HTR-8/SVneo (cell line): ENCODE measurements at regions not wholly inside any gene's neighbourhood (a gene's known extent, or its start where the extent isn't known, plus 50 kb on each side); places are given as distances from the start of the nearest gene placed in this dataset.
A peak's percentile ranks its signal among the peaks of the same experiment; 100 is the strongest.
"Not testable (repeated sequence)": the region's sequence is repeated elsewhere in the genome, so short reads cannot be mapped to it uniquely, and the experiment has no call there.

ENCODE experiments used
- DNase-seq: peaks from one replicate; pipeline ENCODE4 v3.0.0; 2011; ENCODE audit warnings: low spot score, mixed read lengths; ENCODE audit not compliant: insufficient read length
- FAIRE-seq: peaks from 2 replicates; lab custom pipeline; 2011; peaks lifted over from hg19 to GRCh38; lab: Jason Lieb, UNC

DNA sequence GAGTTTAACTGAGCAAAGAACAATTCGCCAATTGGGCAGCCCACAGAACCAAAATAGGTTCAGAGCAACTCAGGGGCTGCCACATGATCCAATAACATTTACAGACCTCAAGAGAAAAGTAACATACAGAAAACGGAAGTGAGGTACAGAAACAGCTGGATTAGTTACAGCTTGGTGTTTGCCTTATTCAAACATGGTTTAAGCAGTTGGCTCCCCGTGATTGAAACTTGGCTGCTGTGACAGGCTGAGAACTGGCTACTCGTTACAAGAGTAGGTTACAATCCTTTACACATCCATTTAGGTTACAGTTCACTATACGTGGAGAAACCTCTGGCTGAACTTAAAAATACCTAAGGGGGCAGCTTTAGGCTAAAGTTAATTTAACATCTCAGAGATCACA, 673.1 kb upstream of the PHF14 start:
- no peak for FAIRE-seq
- DNase-seq: no peak

DNA sequence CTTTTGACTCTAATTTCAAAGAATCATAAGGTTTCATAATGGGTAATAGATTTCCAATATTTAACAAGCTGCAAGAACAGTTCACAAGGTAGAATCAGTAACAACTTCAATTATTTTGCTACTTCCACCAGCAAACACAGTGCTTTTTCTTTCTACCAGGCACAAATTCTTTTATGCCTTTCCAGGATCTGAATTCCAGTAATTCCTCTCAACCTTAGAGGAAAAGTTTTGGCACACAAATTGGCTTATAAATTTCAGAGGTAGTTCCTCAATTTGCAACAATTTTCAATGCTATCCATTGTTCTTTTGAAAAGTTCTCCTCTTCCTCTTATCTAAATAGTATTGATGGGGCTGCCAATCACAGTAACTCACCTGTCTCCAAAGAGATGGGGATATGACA, 665.4 kb upstream of the PHF14 start:
- DNase-seq (no peak), FAIRE-seq (no peak)

DNA sequence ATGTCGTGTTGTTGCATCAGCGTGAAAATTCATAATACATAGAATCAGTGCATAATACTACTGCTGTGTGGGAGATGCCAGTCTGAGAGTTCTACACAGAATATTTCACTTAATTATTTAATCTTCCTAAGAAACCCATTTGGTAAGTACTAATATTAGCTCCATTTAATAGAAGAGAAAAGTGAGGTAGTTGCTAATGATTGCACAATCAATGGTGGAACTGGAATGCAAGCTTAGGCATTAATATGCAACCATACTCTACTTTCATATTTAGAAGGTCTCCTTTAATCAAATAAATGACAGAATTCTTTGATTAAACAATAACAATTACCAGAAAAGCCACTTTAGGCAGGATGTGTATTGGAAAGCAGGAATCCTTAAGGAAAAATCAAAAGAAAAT, 660.7 kb upstream of the PHF14 start:
- FAIRE-seq (no peak), DNase-seq (no peak)

DNA sequence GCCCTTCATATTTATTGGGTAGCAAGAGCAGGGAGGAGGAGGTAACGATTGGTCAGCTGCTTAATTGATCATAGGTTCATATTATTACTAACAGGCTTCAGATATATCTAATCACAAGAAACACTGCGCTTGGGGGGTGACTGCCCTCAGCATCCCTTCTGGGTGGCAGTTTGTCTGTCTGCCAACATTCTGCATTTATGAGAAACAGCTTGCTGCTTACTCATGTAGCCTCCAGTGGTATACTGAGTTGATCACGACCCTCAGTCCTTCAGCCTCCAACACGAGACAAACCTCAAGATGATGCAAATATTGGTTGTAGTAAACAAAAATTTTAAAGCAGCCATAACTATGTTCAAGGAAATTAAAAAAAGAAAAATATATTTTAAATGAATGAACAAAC, 657.8 kb upstream of the PHF14 start:
- FAIRE-seq (no peak), DNase-seq (no peak)

DNA sequence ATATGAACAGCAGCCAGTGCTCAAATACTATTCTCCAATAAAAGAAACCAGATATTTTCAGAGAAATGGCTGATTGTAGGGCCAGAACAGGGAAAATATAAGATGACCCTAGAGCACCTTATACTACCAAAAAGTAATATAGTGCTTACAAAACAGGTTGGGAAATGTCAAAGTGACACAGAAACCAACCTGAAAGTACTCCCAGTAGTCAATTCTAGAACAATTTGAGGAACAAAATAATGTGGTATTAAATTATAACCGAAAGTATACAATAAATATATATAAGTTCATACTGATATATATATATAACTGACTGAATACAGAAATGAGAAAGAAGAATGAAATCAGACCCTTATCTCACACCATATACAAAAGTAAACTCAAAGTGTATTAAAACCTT, 657.2 kb upstream of the PHF14 start:
- FAIRE-seq (no peak), DNase-seq (no peak)

DNA sequence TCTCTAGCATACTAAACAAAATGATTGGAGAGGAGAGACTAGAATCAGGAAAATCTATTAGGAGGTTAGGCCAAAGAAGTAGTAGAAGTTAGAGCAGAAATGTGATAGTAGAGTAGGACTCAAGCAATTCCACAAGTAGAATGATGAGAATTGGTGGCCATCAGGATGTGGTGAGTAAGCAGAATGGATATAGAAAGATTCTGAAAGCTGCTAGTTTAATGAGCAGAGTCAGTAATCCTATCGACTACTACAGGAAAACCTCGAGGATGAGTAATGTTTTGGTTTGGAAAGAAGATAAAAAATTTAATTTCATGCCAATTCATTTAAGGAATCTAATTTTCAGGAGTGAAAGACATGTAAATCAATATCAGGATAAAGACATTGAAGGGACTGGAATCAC, 648.3 kb upstream of the PHF14 start:
- FAIRE-seq (no peak), DNase-seq (no peak)

DNA sequence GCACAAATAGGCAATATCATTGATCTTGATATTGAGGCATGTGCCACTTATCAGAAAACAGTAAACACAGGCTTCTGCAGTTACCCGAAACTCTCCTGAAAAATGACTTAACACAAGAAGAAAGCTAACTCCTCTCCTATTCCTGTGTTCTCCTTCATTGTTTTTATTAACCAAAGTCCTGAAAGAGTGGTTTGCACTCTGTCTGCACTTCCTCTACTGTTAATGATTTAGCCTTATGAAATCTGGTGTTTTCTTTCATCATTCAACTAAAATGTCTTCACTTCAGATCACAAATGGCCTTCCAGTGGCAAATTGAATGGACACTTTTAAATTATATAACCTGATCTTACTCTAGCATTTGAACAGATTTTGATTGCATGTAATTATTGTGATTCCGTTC, 630.6 kb upstream of the PHF14 start:
- DNase-seq: no peak
- no peak for FAIRE-seq

DNA sequence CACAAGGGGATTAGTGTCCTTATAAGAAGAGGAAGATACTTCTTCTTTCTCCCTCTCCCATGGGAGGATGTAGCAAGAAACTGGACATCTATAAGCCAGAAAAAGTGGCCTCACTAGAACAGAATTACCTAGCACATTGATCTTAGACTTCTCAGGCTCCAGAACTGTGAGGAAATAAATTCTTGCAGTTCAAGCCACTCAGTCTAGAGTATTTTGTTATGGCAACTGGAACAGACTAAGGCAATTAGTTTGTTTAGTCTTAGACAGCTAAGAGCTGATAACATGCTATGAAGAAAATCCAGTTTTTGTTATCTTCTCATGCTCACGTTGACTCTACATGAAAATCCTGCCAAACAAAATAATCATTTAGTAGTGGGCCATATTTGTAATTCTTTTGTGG, 627.6 kb upstream of the PHF14 start:
- no peak for FAIRE-seq
- DNase-seq: no peak

DNA sequence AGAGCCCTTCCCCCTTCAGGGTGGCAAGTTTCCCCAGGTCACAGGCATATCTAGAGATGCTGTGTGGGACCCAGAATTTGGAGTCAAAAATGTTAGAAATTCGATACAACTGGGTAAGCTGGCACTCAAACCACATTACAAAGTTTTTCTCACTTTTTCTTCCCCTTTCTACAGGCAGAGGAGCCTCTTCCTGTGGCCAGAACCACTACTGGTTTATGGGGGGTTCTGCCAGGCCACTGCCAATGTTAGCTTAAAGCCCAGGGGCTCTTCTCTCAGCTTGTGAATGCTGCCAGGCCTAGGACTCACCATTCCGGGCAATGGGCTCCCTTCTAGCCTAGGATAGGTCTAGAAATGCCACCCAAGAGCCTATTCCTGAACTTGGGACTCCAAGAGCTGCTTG, 617.9 kb upstream of the PHF14 start:
- DNase-seq: no peak
- no peak for FAIRE-seq

DNA sequence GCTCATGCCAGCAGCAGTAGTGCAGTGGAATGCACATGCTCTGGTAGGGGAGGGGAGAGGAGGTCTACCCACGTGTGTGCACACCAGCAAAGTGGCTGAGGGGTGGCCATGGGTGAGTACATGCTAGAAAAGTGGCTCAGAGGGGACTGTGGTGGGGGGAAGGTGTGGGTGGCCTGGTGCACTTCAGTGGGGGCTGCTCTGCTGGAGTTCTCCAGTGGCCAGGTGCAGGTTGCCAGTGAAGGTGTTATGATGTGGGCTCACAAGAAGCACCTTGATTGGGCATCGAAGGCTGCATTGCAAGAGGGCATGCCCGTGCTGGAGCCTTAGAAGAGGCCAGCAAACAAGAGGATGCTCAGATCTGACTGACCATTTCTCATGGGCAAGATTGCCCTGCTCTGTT, 613.6 kb upstream of the PHF14 start:
- FAIRE-seq (no peak), DNase-seq (no peak)

DNA sequence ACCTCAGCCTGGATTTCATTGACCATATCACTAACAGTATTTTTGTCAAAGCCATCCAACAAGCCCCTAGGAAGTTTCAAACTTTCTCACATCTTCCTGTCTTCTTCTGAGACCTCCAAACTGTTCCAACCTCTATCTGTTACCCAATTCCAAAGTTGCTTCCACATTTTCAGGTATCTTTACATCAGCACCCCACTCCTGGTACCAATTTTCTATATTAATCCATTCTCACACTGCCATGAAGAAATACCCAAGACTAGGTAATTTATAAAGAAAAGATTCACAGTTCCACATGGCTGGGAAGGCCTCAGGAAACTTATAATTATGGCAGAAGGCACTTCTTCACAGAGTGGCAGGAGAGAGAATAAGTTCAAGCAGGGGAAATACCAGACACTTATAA, 571.9 kb upstream of the PHF14 start:
- no peak for FAIRE-seq
- DNase-seq: no peak

DNA sequence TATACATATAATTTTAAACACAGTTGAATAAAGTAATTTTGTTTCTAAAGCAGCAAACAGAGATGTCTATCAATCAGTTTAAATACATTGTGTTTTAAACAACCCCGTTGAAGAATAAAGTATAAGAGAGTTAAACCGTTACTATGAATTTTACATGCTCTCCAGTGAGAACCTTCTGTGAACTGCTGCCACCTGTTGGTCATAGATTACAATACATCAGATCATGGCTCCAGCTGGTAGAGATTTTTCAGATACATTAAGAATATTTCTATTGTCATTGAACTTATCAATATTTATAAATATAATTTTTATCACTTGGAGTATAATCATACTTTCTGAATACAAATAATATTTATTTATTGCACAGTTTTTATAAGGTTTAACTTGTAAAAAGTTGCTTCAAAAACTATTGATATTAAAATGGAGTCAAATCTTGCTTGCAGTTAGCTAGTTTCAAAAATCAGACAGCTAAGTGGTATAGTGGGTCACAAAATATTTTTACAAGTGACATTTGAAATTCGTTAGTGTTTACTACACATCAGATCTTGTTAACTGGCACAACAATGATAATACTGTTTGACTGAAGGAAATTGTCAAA, 561.2 kb upstream of the PHF14 start:
- DNase-seq (peak; percentile 10), FAIRE-seq (no peak)

DNA sequence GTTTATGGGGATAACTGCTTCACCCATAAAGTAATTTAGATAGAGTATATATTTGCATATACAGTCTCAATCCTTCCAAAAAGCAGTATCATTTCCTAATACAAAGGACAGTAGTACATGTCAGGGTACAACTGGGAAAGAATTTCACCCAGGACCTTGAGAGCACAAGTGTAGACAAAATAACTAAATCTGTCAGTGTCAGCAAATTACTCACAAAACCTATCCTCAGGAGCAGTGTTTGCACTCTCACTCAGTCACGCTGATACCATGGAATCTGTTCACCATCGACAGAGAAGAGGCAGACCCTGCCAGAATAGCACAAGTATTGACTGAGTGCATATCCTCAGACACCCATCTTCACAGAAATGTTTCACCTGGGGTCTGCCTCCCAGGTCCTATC, 554.7 kb upstream of the PHF14 start:
- FAIRE-seq: no peak
- no peak for DNase-seq

DNA sequence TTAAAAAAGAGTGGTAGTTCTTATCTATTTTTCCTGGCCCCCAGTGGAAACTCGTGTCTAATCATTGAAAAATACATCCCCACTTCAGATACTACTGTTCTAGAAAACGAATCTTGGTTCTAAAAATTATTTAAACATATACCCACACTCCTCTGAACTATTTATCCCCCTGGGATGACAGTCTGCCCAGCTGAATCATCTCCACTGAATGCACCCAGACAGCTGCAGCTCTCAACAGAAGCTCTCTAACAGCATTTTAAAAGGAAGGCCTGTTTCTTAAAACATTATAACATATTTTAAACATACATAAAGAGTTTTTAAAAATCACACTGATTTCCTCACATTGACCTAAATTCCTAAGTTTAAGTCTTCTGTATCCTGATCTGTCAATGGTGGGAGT, 544.6 kb upstream of the PHF14 start:
- DNase-seq: no peak
- no peak for FAIRE-seq

DNA sequence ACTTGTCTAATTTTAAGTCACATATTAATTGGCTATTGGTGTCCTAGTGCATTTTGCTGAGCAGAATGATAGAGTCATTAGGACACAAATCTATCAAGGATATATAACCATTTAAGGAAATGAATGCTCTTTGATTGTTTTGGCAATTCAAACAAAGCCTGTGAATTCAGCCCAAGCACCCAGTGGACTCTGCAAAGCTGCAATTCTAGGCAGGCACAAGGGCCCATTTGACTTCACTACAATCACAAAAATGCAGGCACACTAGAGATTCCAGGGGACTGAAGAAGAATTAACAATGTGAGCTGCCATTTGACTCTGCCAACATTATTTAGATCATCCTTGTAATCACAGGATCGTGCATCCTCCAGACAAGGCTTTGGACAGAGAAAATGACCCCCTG, 544.2 kb upstream of the PHF14 start:
- DNase-seq: no peak
- FAIRE-seq: no peak

DNA sequence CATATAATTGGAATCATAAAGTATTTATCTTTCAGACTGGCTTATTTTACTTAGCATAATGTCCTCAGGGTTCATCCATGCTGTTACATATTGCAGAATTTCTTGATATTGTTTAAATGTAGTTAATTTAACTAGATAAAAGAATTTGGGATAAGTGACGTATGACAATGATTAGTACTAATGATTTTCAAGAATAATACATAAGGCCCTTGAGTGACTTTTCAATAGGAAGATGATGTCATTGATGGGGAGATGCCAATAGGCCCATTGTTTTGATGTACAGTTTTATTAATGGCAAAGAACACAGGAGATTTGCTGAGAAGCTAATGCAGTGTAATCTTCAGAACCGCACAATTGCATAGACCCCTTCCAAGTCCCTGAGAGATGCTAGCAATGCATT, 537.4 kb upstream of the PHF14 start:
- DNase-seq (no peak), FAIRE-seq (no peak)

DNA sequence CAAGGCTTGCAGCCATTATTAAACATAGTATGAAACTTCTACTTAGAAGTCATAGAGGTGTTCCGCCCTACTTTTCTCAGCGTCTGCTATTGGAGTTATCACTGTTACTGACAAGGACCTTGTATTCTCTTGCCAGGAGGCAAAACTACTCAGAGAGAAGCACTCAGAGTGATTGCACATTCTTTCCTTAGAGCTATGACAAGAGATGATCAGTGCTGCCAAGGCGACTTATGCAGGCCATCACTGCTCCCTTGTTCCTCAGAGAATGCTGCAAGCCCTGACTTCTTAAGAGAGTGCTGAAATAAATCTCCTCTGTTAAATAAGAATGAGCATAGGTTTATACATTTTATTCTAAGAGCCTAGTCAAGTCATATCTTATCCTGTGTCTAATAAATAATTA, 534.6 kb upstream of the PHF14 start:
- DNase-seq (no peak), FAIRE-seq (no peak)

DNA sequence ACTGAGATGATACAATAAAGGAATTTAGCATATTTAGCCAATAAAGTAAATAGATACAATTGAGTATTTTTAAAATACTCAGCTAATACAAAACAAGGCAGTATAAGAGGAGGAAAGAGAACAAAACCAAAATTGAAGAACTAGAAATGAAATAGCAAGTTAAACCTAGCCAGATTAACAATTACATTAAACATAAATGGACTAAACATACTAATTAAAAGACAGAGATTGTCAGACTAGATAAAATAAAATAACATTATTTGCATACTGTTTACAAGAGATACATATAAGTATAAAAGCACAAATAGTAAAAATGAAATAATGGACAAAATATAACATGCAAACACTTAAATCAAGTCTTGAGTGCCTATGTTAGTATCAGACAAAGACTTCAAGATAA, 517.7 kb upstream of the PHF14 start:
- FAIRE-seq (no peak), DNase-seq (no peak)

DNA sequence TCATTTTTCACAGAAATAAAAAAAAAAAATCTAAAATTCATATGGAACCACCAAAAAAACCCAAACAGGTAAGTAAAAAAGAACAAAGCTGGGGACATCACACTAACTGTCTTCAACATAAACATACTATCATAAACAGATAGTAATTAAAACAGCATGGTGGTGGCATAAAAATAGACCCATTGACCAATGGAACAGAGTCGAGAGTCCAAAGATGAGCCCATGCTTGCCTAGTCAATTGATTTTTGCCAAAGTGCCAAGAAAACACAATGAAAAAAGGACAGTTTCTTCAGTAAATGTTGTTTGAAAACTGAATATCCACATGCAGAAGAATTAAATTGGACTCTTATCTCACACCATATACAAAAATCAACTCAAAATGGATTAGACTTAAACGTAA, 513.2 kb upstream of the PHF14 start:
- no peak for DNase-seq

DNA sequence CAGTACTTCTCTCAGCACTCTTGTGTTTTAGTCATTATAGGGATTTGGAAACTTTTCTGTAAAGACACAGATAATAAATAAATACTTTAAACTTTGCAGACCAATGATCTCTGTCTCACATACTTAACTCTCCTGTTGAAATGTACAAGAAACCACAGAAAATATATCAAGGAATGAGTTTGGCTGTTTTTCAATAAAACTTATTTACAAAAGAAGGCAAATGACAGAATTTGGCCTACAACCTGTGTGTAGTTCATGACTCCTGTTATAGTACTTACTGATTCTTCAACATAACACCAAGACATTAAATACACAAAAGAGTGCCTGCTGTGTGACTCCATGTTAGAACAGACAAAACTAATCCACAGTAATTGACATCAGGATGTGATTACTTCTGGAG, 510.0 kb upstream of the PHF14 start:
- DNase-seq (no peak), FAIRE-seq (no peak)

More for the DNA sequence above, 513.2 kb upstream of the PHF14 start:
- FAIRE-seq: no peak

DNA sequence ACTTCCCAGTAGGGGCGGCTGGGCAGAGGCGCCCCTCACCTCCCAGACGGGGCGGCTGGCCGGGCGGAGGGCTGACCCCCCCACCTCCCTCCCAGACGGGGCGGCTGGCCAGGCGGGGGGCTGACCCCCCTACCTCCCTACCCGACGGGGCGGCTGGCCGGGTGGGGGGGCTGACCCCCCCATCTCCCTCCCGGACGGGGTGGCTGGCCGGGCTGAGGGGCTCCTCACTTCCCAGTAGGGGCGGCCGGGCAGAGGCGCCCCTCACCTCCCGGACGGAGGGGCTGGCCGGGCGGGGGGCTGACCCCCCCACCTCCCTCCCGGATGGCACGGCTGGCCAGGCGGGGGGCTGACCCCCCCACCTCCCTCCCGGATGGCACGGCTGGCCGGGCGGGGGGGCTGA, 508.1 kb upstream of the PHF14 start:
- DNase-seq, FAIRE-seq: not testable (repeated sequence)

DNA sequence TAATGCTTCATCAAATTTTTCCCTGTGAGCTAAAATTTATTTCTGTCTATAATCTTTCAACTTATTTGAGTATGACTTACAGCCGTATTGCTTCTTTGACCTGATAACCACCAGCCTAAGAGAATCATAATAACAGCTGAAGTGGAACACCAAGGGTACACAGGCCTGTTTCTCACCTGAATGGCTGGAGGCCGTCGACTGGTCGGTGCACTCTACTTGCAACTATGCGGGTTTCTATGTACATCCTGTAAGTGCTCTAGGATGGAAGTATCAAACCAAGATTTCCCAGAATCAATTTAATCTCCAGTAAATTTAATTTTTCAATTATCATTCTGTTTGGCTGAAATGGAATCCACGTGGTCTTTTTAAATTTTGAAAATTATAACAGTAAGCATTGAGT, 504.8 kb upstream of the PHF14 start:
- FAIRE-seq: no peak
- no peak for DNase-seq

DNA sequence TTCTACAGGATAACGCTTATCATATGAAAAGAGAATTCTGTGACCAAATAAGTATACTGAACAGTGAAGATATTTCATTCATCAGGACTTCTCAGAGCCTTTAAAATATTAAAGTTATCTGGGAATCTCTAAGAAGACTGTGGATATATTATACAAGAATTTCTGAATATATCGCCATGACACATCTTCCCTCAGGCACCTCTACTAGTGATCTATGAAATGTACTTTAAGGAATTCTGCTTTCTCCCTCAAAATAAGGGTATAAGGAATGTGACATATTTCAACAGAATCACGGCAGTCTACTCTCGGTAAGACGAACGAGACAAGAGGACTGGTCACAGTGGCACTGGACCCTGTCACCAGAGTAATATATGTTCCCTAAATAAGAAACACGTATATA, 504.2 kb upstream of the PHF14 start:
- DNase-seq: no peak
- no peak for FAIRE-seq
